ENCODE measurements at regions not wholly inside any gene's neighbourhood (a gene's known extent, or its start where the extent isn't known, plus 50 kb on each side); places are given as distances from the start of the nearest gene placed in this dataset.

DNA sequence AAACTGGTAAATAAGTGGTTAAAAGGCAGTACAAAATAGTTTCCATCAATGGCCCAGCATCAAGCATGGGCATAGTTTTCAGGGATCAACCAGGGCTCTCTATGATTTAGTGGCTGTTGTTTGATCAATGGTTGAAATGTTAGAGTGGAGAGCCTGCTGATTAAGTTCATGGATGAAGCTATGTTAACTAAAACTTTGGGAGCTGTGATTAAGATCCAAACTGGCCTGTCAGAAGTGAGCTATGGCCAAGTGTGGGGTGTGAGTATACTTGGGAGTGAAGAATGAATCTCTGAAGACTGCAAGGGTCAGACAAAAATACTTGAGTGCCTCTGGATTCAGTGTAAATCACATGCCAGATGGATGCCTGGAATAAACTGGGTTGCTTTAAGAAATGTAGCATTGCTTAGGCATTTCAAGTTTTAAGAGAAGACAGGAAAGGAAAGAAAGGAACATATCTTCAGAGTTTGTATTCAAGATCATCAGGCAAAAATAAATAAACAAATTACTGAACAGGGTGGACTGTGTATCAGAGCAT lies 422.2 kb upstream of the ADAMTS9 start:
- DNase-seq, result no peak

DNA sequence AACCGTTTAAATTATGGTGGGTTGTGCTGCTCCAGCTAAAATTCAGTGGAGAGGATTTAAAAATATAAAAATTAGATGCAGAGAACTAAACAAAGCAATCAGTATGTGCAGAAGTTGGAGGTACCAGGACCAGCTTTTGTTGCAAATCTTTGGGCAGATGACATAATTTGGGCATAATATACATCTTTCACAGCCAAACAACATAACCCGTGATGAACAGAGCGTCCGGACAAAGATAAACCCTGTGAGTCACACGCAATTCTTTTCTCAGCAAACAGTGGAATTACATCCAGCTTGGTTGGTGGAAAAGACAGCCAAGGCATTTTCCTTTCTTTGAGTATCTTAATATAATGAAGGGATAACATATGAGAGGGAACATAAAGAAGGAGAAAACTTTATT lies 419.4 kb upstream of the ADAMTS9 start:
- DNase-seq, result no peak

DNA sequence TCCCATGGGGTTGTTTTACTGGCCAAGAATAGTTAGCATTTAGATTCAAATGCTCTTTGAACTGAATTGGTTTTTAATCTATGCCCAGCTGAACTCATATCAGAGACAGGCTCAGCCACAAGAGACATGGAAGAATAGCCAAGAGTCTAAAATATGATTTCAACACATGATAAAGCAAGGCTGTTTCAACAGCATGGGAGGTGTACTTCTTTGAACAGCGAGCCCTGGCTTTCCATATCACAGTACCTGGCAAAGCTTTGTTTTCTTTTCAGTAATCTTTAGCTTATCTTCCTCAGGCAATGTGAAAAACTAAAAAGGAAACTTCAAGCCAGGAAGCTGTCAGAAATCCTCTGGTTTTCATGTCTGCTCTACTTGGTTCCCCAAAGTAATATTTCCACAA lies 413.6 kb upstream of the ADAMTS9 start:
- DNase-seq, result no peak

- DNase-seq, result no peak
Measured at GRCh38 chr3:65098400-65098799, 410.6 kb upstream of the ADAMTS9 start.

- no peak for DNase-seq
Measured at GRCh38 chr3:65096110-65096745, 408.4 kb upstream of the ADAMTS9 start.

DNA sequence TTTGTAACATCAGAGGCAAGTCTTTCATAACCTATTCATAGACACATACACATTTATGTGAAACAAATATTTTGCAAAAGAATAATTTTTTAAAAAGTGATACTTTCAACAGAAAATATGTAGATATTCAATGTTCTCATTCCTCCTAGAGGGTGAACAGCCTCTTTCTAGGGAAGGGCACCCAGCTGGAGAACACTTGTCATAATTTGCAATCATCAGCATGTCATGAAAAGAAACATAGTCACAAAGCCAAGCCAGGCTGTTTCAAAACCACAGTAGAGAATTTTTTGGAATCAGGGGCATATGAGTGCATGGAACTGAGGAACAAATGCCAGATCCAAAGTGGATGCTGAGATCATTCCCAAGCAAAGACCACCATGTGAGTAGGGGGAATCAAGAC lies 406.9 kb upstream of the ADAMTS9 start:
- no peak for DNase-seq

DNA sequence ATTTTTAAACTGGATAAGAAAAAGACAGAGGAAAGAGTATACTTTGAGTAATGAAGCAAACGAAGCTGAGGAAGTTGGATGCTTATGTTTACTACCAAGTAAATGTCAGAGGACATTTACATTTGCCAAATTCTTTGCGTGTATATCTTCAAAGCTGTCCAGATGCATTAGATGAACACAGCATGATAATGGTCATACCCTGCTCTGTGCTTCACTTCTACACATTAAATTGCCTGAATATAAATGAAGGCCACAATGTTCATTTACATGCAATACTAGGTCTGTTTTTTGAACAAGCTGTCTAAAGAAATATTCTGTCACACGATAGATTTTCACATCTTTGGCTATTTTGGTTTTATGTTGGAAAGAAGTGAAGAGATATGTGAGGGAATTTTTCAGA lies 405.8 kb upstream of the ADAMTS9 start:
- DNase-seq, result no peak

- no peak for DNase-seq
Measured at GRCh38 chr3:65091565-65091964, 403.8 kb upstream of the ADAMTS9 start.

DNA sequence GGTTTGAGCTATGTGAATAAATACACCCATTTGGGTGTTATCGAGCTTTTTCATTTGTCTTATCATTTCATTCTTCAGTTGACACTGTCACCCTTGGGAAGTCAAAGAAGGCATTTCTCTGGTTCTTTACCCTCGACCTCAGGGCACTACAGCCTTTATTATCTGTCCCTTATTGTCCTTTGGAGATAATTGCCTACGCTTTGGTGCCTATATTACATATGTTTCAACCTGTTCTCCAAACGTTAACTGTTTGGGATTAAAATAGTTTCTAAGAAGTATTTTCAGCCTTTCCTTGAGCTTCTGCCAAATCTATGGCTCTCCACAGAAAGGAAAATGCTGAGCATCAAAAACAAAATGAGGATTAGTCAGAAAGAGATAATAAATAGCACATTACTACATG lies 395.4 kb upstream of the ADAMTS9 start:
- DNase-seq, result no peak

GRCh38 chr3:65081536-65081935 lies 393.7 kb upstream of the ADAMTS9 start:
- DNase-seq, result no peak

DNA sequence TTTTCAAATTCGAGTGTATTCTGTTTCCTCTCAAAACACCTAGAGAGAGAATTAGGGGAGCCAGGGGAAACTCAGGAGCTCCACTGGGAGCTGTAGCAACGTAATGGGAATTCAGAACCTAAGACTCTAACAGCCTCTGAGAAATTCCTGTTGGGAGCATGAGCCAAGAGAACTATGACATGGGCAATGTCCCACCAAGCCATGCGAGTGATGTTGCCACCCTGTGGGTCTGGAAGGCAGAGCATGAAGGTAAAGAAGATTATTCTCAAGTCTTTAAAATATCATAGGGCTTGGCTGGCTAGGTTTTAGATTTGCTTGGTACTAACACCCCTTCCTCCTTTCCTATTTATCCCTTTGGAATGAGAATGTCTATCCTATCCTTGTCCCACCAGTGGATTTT lies 392.6 kb upstream of the ADAMTS9 start:
- no peak for DNase-seq

DNA sequence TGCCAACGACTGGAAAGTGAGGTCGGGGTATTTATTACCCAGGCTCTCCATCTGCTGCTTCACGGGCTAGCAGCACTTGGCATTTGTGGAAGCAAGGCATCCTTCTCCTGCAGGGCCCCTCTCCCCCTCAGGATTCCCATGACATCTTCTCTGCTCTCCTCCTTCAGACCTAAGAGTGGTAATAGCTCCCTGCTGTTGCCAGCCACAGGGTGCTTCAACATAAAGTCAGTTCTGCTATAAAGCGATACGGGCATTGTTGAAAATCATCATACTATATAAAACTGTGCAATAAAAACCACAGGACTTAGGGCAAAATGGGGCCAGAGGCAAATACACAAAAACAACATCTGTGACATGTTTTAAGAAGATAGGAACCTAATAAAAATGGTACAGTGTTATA lies 391.8 kb upstream of the ADAMTS9 start:
- DNase-seq, result no peak

DNA sequence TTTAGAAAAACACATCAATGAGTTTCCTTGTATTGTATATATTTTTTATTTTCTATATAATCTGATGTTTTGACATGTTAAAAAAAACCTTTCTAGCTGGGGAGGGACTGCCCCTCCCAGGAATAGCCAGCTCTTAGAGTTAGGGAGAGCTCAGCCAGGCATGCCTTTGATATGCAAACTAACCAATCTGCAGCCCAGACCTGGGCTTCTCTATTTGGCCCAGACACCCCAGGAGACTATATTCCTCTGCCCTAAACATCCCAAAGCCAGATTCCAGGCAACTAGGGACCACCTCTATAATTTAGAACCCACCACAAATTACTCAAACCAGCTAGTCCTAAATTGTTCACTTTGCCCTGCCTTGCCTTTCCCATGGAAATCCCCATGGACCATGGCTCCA lies 390.9 kb upstream of the ADAMTS9 start:
- DNase-seq, result no peak

DNA sequence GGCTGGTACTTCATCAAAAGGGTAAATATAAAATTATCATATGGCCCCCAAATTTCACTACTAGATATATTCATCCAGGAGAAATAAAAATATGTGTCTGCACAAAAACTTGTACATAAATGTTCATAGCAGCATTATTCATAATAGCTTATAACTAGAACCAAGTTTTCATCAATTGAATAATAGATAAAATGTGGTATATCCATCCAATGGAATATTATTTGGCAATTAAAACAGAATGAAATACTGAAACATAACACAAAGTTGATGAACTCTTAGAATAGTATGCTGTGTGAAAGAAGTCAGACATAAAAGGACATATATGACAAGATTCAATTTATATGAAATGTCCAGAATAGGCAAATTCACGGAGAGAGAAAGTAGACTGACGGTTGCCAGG lies 389.3 kb upstream of the ADAMTS9 start:
- DNase-seq, result no peak

- no peak for DNase-seq
Measured at GRCh38 chr3:65070968-65071367, 383.2 kb upstream of the ADAMTS9 start.

DNA sequence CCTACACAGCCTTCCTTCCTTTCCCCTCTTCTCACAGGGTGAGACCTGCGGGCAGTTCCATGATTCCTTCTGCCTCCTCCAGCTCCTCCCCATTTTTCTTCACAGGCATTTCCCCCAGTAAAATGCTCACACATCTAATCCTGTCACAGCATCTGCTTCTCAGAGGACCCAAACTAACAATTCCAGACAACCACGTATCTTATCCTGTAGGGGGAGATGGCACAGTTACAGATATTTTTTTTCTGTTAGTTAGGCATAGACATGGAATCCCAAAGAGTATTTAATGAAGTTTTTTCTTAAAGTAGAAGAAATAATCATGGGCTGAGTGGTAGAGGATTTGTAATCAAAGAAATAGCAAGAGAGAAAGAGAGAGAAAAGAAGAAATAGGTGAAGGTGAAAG lies 373.1 kb upstream of the ADAMTS9 start:
- no peak for DNase-seq

DNA sequence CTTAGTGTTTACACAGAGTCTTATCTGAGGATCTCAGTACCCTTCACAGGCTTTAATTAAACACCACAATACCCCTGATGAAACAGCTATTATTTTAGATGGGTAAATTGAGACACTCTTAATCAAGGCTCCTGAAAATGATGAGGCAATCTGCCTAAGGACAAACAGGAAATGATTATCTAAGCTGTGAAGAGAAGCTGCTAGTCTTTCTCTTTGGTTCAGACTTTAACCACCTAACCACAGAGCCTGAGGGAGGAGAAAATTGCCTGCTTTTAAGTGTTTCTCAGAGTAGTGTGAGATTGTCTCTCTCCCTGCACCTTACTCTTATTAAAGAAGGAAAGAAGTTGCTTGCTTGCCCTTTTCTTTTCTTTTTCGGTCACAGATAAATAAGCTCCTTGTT lies 364.3 kb upstream of the ADAMTS9 start:
- no peak for DNase-seq

DNA sequence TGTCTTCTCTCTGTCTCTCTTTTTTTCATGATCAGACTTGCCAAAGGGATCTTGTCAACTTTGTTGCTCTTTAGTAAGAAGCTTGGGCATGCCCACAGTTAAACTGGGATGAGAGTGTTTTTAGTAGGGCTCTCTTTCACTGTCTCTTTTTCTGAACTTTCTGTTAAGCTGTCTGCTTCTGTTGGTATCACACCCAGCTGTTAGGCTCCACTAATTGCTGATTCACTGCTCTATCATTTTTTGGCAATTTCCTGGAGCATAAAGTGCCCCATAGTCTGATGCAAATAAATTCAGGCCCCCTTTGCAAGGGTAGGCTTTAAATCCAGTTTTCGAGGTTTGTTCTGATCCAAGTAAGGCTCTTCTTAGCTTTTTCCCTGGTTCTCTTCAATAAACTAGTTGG lies 360.4 kb upstream of the ADAMTS9 start:
- DNase-seq, result no peak

DNA sequence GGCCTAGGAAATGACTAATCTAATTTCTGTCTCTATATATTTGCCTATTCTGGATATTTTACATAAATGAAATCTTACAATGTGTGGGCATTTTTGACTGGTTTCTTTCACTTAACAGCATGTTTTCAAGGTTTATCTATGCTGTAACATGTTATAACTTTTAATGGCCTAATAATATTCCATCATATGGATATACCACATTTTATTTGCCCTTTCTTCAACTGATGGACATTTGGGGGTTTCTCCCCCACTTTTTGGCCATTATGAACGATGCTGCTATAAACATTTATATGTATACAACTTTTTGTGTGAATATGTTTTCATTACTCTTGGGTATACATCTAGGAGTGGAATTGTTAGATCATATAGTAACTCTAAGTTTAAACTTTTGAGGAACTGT lies 357.3 kb upstream of the ADAMTS9 start:
- no peak for DNase-seq

DNA sequence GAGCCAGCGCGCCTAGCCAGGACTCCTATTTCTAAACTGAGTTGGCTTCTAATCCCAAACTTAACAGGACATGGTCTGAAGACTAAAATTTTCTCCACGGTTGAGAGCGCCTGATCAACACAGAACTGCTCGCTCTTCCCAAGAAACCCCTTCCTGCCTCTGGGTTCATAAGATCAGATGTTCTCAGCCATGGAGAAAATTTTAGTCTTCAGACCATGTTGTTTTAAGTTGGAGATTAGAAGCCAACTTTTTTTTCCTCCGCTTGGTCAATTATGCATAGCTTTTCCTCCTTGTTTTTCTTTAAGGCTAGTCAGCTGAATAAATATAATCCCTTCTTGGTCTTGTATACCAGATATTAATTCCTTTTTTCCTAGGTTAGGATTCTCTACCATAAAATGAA lies 356.6 kb upstream of the ADAMTS9 start:
- DNase-seq, result no peak

- no peak for DNase-seq
Measured at GRCh38 chr3:65042675-65043074, 354.9 kb upstream of the ADAMTS9 start.

- DNase-seq, result no peak
Measured at GRCh38 chr3:65039754-65040210, 352.0 kb upstream of the ADAMTS9 start.

- no peak for DNase-seq
Measured at GRCh38 chr3:65037861-65038260, 350.1 kb upstream of the ADAMTS9 start.

DNA sequence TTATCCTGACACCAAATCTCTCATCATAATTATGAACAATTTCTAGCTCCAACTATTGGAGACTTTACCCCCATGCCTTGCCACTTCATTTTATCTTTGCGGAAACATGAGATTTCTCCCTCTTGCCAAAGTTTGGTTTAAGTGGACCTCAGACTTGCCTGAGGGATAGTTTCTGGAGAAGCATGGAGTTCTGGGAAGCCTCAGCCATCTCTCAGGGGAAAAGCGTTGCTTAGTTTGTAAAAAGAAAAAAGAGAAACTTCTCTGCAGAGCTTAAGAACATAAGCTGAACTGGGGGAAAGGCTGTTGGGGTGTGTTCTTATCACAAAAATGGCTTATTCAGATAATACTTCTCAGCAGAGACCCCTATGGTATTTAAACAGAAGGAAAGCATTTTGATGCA lies 347.4 kb upstream of the ADAMTS9 start:
- DNase-seq, result no peak

- DNase-seq, result no peak
Measured at GRCh38 chr3:65033576-65033975, 345.8 kb upstream of the ADAMTS9 start.

All from DMS 273 treated with DMSO at 0.1 percent for 48 hours (cell line).